NCI-H1930 (cell line): ENCODE measurements at regions not wholly inside any gene's neighbourhood (a gene's known extent, or its start where the extent isn't known, plus 50 kb on each side); places are given as distances from the start of the nearest gene placed in this dataset.

Experiments used
- DNase-seq, 2 experiments: peaks; one replicate each; lab custom pipeline; 2025; lab: John Stamatoyannopoulos, UW

- DNase-seq = no peak
Observed at GRCh38 chr6:165986311-165986913, 181.2 kb downstream of the TBXT start.

- no peak for DNase-seq
Observed at GRCh38 chr6:165985806-165986299, 181.8 kb downstream of the TBXT start.

- no peak for DNase-seq
Observed at GRCh38 chr6:165985281-165985805, 182.3 kb downstream of the TBXT start.

- no peak for DNase-seq
Observed at GRCh38 chr6:165984729-165985275, 182.8 kb downstream of the TBXT start.

DNA sequence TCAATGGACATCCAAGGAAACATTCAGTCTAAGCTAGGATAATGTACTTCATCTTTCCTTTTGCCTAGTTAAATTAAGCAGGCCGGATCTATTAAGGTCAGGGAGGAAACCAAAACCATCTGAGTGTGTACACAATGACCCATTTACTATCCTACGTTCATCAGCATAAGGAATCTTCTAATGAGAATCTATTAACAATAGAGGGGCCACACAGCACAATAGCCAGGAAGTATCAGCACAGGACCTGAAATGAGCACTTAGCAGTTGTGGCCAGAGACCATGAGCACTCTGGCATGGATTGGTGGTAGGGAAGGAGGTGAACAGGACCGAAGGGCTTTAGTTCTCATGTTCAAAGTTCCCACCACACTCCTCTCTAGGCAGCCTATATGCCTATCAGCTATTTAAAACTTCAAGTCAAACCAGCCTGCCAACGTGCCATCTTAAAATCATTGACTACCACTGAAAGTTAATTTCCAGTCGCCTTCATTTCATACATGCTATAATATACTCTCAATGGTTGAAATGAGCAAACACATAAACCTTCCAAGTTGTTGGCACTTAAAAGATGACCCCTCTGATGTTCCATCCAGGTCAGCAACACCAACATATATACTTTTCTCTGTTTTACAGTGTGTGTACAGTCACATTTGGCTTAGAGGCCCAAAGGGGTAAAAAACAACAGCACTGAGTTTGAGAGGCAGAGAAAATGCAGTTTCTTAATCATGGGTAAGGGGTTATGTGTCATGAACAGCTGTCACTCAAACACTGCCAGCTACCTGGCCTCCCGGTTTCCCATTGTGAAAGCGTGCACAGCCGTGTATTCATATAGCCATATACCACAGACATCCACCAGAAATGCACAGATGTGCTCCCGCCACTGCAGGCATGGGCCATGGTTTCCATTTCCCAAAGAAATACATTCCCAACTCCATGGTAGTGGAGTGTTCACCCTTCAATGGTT lies 184.3 kb downstream of the TBXT start:
- no peak for DNase-seq

DNA sequence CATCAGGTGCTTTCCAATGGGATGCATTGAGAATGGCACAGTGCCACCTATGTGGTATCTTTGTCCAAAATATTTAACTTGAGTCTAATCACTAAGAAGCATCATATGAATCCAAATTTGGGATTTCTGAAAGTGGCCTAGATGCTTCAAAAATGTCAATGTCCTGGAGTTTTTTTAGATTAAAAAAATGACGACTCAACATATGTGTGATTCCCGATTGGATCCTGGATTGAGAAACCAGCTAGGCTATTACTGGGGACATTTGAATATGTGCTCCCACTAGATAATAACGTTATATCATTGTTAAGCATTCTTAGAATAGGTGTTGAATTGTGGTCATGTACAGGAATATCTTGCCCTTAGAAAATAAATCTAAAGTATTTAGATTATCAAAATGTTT lies 189.2 kb downstream of the TBXT start:
- DNase-seq = no peak

- no peak for DNase-seq
Observed at GRCh38 chr6:165976684-165977083, 191.0 kb downstream of the TBXT start.

DNA sequence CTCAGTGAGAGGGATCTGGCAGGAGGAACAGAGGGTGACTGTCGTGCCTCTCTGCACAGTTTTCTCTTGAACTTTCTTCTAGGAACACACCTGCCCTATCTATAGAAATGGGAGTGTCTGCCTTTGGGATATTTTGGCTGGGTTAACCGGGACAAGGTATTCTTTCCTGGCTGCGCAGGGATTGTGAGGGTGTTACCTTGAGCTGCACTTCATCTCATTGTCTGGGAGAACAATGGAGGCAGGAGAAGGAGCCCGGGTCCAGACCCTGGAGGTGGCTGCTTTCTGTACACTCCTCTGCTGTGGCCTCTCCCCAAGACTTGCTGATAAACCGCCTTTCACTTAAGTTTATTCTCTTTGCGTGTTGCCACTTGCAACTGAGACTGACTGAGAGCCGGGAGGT lies 192.8 kb downstream of the TBXT start:
- no peak for DNase-seq

- DNase-seq = no peak
Observed at GRCh38 chr6:165973473-165973872, 194.2 kb downstream of the TBXT start.

GRCh38 chr6:165972139-165972802 lies 195.4 kb downstream of the TBXT start:
- DNase-seq = no peak

GRCh38 chr6:165971202-165971601 lies 196.4 kb downstream of the TBXT start:
- DNase-seq = no peak

DNA sequence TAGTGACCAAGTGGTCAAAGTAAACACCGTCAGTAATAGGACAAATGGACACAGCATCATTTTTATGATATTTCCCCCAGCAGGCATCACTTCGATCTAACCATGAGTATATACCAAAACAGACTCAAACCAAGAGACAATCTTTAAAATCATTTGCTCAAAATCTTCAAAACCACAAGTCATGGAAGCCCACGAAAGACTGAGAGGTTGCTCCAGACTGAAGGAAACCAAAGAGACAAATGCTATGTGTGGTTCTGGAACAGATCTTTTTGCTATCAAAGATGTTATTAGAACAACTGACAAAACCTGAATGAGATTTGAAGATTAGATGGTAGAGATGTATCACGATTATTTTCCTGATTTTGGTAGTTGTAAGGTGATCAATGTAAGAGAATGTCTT lies 197.7 kb downstream of the TBXT start:
- no peak for DNase-seq

GRCh38 chr6:165969184-165969583 lies 198.5 kb downstream of the TBXT start:
- no peak for DNase-seq

DNA sequence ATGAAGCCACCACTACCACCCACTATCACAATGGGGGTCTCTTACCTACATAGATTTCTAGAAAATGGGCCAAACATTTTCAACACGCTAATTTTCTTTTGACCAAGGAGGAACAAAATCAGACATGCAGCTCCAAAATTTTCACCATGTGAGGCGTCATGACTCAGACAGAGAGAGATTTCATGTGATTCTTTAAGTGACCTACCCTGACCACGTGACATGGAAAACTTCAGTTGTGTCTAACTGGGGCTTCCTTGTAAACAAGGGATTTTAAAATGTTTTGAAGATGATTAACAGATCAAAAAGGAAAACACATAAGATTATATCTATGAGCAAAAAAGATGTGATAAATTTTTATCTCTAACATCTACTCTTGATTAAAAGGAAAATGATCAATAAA lies 199.2 kb downstream of the TBXT start:
- DNase-seq = no peak

- no peak for DNase-seq
Observed at GRCh38 chr6:165967810-165968407, 199.7 kb downstream of the TBXT start.

DNA sequence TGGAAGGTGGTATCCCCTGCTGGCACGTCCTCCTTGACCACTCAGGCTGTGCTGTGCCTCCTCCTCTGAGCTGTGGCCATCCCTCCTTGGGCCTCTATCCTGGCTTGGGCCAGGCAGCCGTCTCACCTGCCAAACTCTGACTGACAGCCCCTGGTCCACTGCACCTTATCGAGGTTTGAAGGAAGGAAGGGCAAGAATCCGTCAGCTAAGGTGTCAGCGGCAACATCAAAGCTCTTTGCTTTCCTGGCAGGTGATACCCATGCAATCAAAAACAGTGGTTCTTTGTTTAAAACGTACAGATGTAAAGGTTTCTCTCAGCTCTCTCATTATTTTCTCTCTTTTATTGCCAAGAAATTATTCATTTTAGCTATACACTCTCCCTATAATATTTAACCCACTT lies 203.9 kb downstream of the TBXT start:
- DNase-seq = no peak

- no peak for DNase-seq
Observed at GRCh38 chr6:165962366-165962765, 205.3 kb downstream of the TBXT start.

DNA sequence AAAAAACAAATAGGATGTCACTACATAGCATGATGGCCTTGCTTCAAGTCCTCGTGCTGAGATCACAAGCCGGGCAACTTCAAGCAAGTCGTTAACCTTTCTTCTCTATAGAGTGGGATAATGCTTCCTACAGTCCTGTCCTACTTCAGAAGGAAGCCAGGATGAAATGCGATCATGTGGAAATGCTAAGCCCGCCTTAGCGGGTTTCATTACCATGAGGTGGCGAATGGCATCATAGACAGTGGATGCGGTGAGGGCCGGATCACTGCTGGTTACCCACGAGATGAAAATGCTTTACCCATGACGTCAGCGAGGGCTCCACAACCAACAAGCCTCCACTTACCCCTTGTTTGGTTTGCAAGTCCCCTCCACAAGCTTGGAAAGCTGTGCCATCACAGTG lies 206.4 kb downstream of the TBXT start:
- no peak for DNase-seq

- no peak for DNase-seq
Observed at GRCh38 chr6:165960695-165961094, 207.0 kb downstream of the TBXT start.

DNA sequence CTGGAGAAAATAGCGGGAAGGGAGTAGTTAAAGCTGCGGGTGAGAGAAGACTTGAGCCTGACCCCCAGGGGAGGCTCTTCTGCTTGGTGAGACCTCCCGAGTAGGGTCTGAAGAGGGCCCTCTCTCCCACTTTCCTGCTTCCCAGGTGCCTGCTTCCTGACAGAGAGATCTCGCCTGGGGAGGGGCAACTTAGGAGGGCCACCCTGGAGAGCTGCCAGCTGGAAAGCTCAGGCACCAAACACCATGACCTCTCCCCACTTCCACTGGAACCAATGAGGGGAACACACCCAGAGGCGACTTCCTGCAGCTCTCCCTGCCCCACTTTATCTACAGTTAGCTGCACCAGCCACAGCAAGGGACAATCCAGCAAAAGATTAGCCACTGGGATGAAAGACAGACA lies 208.0 kb downstream of the TBXT start:
- no peak for DNase-seq

GRCh38 chr6:165956874-165957273 lies 210.8 kb downstream of the TBXT start:
- no peak for DNase-seq

DNA sequence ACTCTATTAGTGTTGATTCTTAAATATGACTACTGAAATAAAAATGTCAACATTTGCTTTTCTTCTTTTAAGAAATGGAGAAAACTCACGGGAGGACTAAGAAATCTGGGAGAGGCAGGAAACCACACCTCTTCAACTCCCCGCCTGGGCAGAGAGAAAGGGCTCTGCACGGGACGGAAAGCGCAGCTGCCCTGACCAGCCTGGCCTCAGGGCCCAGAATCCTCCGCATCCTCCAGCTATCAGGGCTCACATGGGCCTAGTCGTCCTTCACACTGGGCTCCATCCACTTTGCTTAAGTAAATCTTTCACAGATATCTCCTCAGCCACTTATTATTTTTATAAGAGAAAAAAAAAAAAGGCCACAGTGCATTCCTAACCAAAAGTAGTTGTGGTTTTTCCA lies 215.1 kb downstream of the TBXT start:
- DNase-seq = no peak
